Ovary (tissue), 7 donors: ENCODE measurements at regions not wholly inside any gene's neighbourhood (a gene's known extent, or its start where the extent isn't known, plus 50 kb on each side); places are given as distances from the start of the nearest gene placed in this dataset.

Source experiments
- DNase-seq, 5 donors: peaks; one replicate each; pipeline ENCODE4 v3.0.0-alpha.2; 2019 to 2020
- H3K27ac ChIP-seq, 2 donors: fragments of 200-600 bp; one replicate each; pipeline versions ENCODE4 v1.5.1 to v1.8.0; 2019 to 2022
- H3K27me3 ChIP-seq: fragments of 200-600 bp; one replicate; pipeline ENCODE4 v1.8.0; 2022
- H3K36me3 ChIP-seq: fragments of 200-600 bp; sonication (generic); one replicate; pipeline ENCODE4 v1.5.1; 2019
- H3K4me1 ChIP-seq: one replicate; pipeline ENCODE4 v1.8.1; 2013; ENCODE audit warnings: mild to moderate bottlenecking, moderate library complexity; ENCODE audit not compliant: insufficient read depth
- H3K4me3 ChIP-seq: fragments of 200-600 bp; sonication (generic); one replicate; pipeline ENCODE4 v1.5.1; 2017
- H3K9me3 ChIP-seq, 2 donors: fragments of 200-600 bp in 1 of 2; sonication (generic) in 1 of 2; one replicate each; pipeline versions ENCODE4 v1.5.1 to v1.8.1; 2013 to 2019; ENCODE audit warnings: mild to moderate bottlenecking in 1 of 2, moderate library complexity in 1 of 2
- EP300 ChIP-seq: sonication (generic); formaldehyde crosslinking; IDR thresholded peaks from one replicate; pipeline ENCODE4 v1.6.1; 2017; ENCODE audit warnings: antibody characterized with exemption
- POLR2A ChIP-seq: fragments of 450-650 bp; IDR thresholded peaks from one replicate; pipeline ENCODE4 v1.6.1; 2017; ENCODE audit warnings: antibody characterized with exemption, mild to moderate bottlenecking, moderate library complexity
- WGBS, 3 donors: extraction: QIAGEN DNeasy Blood & Tissue Kit in 1 of 3; methylation state at CpG; one replicate each; pipeline versions ENCODE4 v1.1.5 to v1.1.7; 2013 to 2017; 5-methylcytosine and 5-hydroxymethylcytosine counted together
- intact Hi-C, 4 donors: fragments of 100-400 bp; cut with DNase I; formaldehyde crosslinking; loops; one replicate each; pipeline versions ENCODE4 v1.11.0 to v1.15.1; 2022 to 2023
- TF ChIP-seq, protein P1 (sequence below), 3 donors: fragments of 450-650 bp in 2 of 3; fragments of 200-600 bp in 1 of 3; IDR thresholded peaks; one replicate each; pipeline versions ENCODE4 v1.5.1 to v1.8.0; 2016 to 2022; ENCODE audit warnings: antibody characterized with exemption in 3 of 3, mild to moderate bottlenecking in 1 of 3
- donor health status: DM: no; HTN: no; CAD: no; lungs with moderate emphysema.
- donor health status: DM: no; HTN: no; CAD: no.
- donor health status: Bipolar disorder and iron deficiency.
- donor health status: DM: no; HTN: no; CAD: no.
- donor health status: DM: yes; HTN: yes; CAD: no.

DNA sequence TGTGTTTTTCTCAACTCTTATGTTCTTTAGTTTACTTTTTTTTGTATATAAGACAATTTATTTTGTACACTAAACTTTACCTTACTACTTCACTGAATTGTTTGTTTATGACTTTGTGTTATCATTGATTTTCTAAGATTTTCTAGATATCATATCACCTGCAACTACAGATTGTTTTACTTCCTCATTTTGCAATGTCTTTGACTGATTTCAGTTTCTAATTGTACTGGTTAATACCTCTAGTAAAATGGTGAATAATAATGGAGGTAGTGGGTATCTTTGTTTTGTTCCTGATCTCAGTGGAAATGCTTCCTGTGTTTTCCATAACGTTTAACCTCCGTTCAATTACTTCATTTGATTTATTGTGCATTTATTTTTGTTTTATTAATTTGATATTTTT, 490.2 kb downstream of the TLL1 start:
- no peak overlapping the region for H3K27ac ChIP-seq
- no peaks in the 10 kb centered on the region for H3K4me1 ChIP-seq
- H3K9me3 ChIP-seq: no peaks in the 10 kb centered on the region
- DNase-seq: no peak
- intact Hi-C loops: no loop called here
- no peaks in the 10 kb centered on the region for H3K36me3 ChIP-seq
- no peak overlapping the region for H3K4me3 ChIP-seq
- WGBS, 3 donors: 57 to 69% (median 59%) methylated on average over 2 of the region's 2 CpGs
- TF ChIP-seq EP300: no peak
- TF ChIP-seq POLR2A: no peak
- TF ChIP-seq, protein P1, sequence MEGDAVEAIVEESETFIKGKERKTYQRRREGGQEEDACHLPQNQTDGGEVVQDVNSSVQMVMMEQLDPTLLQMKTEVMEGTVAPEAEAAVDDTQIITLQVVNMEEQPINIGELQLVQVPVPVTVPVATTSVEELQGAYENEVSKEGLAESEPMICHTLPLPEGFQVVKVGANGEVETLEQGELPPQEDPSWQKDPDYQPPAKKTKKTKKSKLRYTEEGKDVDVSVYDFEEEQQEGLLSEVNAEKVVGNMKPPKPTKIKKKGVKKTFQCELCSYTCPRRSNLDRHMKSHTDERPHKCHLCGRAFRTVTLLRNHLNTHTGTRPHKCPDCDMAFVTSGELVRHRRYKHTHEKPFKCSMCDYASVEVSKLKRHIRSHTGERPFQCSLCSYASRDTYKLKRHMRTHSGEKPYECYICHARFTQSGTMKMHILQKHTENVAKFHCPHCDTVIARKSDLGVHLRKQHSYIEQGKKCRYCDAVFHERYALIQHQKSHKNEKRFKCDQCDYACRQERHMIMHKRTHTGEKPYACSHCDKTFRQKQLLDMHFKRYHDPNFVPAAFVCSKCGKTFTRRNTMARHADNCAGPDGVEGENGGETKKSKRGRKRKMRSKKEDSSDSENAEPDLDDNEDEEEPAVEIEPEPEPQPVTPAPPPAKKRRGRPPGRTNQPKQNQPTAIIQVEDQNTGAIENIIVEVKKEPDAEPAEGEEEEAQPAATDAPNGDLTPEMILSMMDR (IDR thresholded peaks at IDR 0.05): no peak
- H3K27me3 ChIP-seq: no peaks in the 10 kb centered on the region

DNA sequence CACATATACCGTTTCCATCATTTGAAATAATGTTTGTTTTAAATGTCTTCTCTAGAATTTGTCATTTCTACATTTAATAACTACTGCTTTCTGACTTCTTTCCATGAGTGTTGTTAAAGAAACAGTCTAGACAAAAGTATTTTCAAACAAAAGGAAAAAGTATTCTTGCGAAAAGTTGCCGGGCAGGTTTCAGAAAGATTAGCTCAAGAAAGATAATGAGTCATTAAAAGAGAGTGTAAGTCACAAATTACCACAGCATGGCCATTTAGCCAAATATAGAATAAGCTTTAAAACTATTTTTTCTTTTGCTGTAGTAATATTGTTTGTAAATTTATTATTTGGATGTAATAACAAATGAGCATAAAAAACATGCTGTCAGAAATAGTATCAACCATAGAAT, 493.0 kb downstream of the TLL1 start:
- Histone ChIP-seq H3K27me3 (no peaks in the 10 kb centered on the region), H3K9me3 (no peaks in the 10 kb centered on the region), H3K27ac (no peak overlapping the region), H3K4me3 (no peak overlapping the region), H3K36me3 (no peaks in the 10 kb centered on the region), H3K4me1 (no peaks in the 10 kb centered on the region)
- DNase-seq: no peak
- TF ChIP-seq EP300: no peak
- no peak for TF ChIP-seq POLR2A
- TF ChIP-seq, protein P1 (IDR thresholded peaks at IDR 0.05): no peak
- intact Hi-C loops: no loop called here
- WGBS, 3 donors: 88 to 93% (median 89%) methylated on average over 3 of the region's 3 CpGs

DNA sequence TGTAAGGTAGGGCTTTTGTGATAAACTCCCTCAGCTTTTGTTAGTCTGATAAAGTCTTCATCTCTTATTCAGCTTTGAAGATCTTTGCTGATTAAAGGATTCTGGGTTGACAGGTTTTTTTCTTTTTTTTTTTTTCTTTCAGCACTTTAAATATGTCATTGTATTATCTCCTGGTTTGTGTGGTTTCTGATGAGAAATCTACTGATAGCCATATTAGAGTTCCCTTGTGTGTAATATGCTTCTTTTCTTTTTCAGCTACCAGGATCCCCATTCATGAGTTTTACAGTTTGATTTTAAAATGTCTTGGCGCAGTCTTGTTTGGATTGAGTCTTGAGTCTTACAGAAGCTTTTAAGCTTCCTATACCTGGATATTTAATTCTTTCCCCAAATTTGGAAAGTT, 504.5 kb downstream of the TLL1 start:
- WGBS, 3 donors: 88 to 97% (median 95%) methylated on average over 1 of the region's 1 CpG
- H3K4me3 ChIP-seq: no peak overlapping the region
- intact Hi-C loops: no loop called here
- TF ChIP-seq, protein P1 (IDR thresholded peaks at IDR 0.05): no peak
- TF ChIP-seq POLR2A: no peak
- TF ChIP-seq EP300: no peak
- no peaks in the 10 kb centered on the region for H3K9me3 ChIP-seq
- no peaks in the 10 kb centered on the region for H3K36me3 ChIP-seq
- H3K4me1 ChIP-seq: no peaks in the 10 kb centered on the region
- H3K27me3 ChIP-seq: no peaks in the 10 kb centered on the region
- H3K27ac ChIP-seq: no peak overlapping the region
- DNase-seq: no peak

DNA sequence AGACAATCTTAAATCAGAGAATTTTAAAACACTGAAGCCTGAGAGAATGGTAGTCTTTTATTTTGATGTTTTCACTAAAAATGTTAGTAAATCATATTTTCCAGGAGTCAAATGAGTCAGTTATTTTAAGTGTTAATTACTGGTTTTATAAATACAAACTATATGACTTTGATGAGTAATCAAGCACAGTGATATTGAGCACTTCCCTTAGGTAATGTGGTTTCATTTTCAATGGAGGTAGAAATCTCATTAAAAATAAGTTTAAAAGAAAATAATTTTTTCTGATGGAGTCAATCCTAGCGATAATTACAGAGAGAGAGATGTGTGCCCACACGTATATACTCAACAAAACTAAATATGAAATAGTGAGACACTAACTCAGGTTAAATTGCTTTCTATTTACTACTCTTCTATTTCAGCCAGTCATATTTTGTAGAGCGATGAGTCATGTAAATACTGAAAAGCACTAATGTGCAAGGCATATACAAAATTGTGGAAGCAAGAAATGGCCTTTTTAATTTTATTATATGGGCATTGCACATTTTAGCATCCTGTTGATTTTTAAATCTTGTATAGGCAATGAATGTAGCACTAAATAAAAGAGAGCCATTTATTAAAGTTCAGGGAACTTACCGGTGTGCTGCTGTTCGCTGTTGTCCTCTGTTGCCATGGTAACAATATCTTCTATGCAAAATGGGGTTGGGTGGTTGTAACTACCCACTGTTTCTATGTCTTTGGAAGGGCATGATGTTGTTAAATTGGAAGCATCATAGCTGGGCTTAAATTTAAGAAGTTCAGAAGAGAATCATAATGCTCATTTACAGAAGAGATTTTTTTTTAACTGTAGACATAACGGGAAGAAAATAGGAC, 513.7 kb downstream of the TLL1 start:
- TF ChIP-seq EP300 (no peak), POLR2A (no peak)
- TF ChIP-seq, protein P1 (IDR thresholded peaks at IDR 0.05): no peak
- WGBS, 3 donors: 66 to 71% (median 67%) methylated on average over 6 of the region's 6 CpGs
- DNase-seq: no peak
- Histone ChIP-seq H3K4me1 (no peaks in the 10 kb centered on the region), H3K9me3 (no peaks in the 10 kb centered on the region), H3K27ac (no peak overlapping the region), H3K36me3 (no peaks in the 10 kb centered on the region), H3K4me3 (no peak overlapping the region), H3K27me3 (no peaks in the 10 kb centered on the region)
- intact Hi-C loops: no loop called here
